Spleen (tissue), 11 donors: ENCODE measurements at regions not wholly inside any gene's neighbourhood (a gene's known extent, or its start where the extent isn't known, plus 50 kb on each side); places are given as distances from the start of the nearest gene placed in this dataset.

ENCODE experiments used
- DNase-seq: peaks from one replicate; pipeline ENCODE4 v3.0.0-alpha.2; 2020
- H3K27ac ChIP-seq, 8 donors: fragments of 200-600 bp; sonication (generic) in 7 of 8; 1 replicate in 4 of 8; 2 replicates in 4 of 8; pipeline versions ENCODE4 v1.5.0 to v1.8.0; 2016 to 2021; ENCODE audit warnings: inconsistent platforms in 4 of 8, mild to moderate bottlenecking in 4 of 8, moderate library complexity in 1 of 8
- H3K27me3 ChIP-seq, 7 donors: fragments of 200-600 bp; sonication (generic) in 6 of 7; replicated peaks in 1 of 7; 1 replicate in 4 of 7; 2 replicates in 3 of 7; pipeline versions ENCODE4 v1.5.0 to v1.8.0; 2016 to 2021; ENCODE audit warnings: inconsistent platforms in 3 of 7, mild to moderate bottlenecking in 1 of 7
- H3K36me3 ChIP-seq, 6 donors: fragments of 200-600 bp; sonication (generic) in 5 of 6; 1 replicate in 4 of 6; 2 replicates in 2 of 6; pipeline versions ENCODE4 v1.5.0 to v1.8.0; 2016 to 2021; ENCODE audit warnings: inconsistent platforms in 2 of 6
- H3K4me1 ChIP-seq, 6 donors: fragments of 200-600 bp; sonication (generic) in 5 of 6; 1 replicate in 3 of 6; 2 replicates in 3 of 6; pipeline versions ENCODE4 v1.5.0 to v1.8.0; 2016 to 2021; ENCODE audit warnings: inconsistent platforms in 3 of 6
- H3K4me3 ChIP-seq, 8 donors: fragments of 200-600 bp; sonication (generic) in 7 of 8; 1 replicate in 4 of 8; 2 replicates in 4 of 8; pipeline versions ENCODE4 v1.5.0 to v1.8.0; 2016 to 2021; ENCODE audit warnings: inconsistent platforms in 4 of 8, mild to moderate bottlenecking in 4 of 8, moderate library complexity in 2 of 8
- H3K9me3 ChIP-seq, 8 donors: fragments of 200-600 bp; sonication (generic) in 7 of 8; 1 replicate in 4 of 8; 2 replicates in 4 of 8; pipeline versions ENCODE4 v1.5.0 to v1.8.0; 2016 to 2021; ENCODE audit warnings: inconsistent platforms in 4 of 8
- CTCF ChIP-seq, 11 experiments: fragments of 200-600 bp in 7 of 11; fragments of 450-650 bp in 4 of 11; sonication (generic) in 4 of 11; IDR thresholded peaks in 8 of 11; conservative IDR thresholded peaks in 3 of 11; 1 replicate in 7 of 11; 2 replicates in 4 of 11; pipeline versions ENCODE4 v1.4.0 to v1.8.0; 2016 to 2021; ENCODE audit warnings: antibody characterized with exemption in 11 of 11, inconsistent platforms in 4 of 11, mild to moderate bottlenecking in 1 of 11
- POLR2A ChIP-seq, 3 donors: fragments of 450-650 bp; IDR thresholded peaks; one replicate each; pipeline ENCODE4 v1.5.1; 2017; ENCODE audit warnings: antibody characterized with exemption in 3 of 3, mild to moderate bottlenecking in 1 of 3
- POLR2AphosphoS5 ChIP-seq, 3 donors: sonication (generic); formaldehyde crosslinking; IDR thresholded peaks; one replicate each; pipeline ENCODE4 v1.5.1; 2017; ENCODE audit warnings: antibody characterized with exemption in 3 of 3
- WGBS, 5 donors: extraction: QIAGEN DNeasy Blood & Tissue Kit in 3 of 5; methylation state at CpG; one replicate each; pipeline versions ENCODE4 v1.1.5 to v1.1.7; 2013 to 2018; 5-methylcytosine and 5-hydroxymethylcytosine counted together
- intact Hi-C: fragments of 100-400 bp; cut with DNase I; formaldehyde crosslinking; loops from one replicate; pipeline ENCODE4 v1.15.0; 2023; ENCODE audit warnings: low total_unique reads
- donor health status: healthy with polysubstance abuse.
- donor health status: DM: no; HTN: no; CAD: no; lungs with moderate emphysema.
- donor health status: DM: no; HTN: no; CAD: no.
- donor health status: Bipolar disorder and iron deficiency.
- donor health status: healthy.
- donor health status: DM: no; HTN: no; CAD: no.
- donor health status: DM: yes; HTN: yes; CAD: no.

GRCh38 chr11:128330203-128330602 is 257.2 kb downstream of the ETS1 start:
- 65 to 82% (median 77%) methylated on average over 2 of the region's 2 CpGs for WGBS, 5 donors
- intact Hi-C loops: no loop called here
- Histone ChIP-seq H3K4me3 (no peak overlapping the region), H3K9me3 (no peaks in the 10 kb centered on the region), H3K27me3 (no peaks in the 10 kb centered on the region), H3K36me3 (no peaks in the 10 kb centered on the region), H3K27ac (peak overlapping the region; percentile 37 to 87 (median 79)), H3K4me1 (peaks cover 21 to 69% (median 40%) of the 10 kb centered on the region in 6 donors)
- peak; percentile 77 for DNase-seq
- TF ChIP-seq POLR2AphosphoS5 (IDR thresholded peaks at IDR 0.05) (peak in 2 of 3 donors; percentile 78 to 86), CTCF (IDR thresholded peaks at IDR 0.05 in 8 of 11, conservative IDR thresholded peaks at IDR 0.05 in 3 of 11) (no peak), POLR2A (IDR thresholded peaks at IDR 0.05) (no peak)

GRCh38 chr11:128328955-128329551 is 258.3 kb downstream of the ETS1 start:
- TF ChIP-seq POLR2AphosphoS5 (IDR thresholded peaks at IDR 0.05) (peak in 2 of 3 donors; percentile 69 to 79), CTCF (IDR thresholded peaks at IDR 0.05 in 8 of 11, conservative IDR thresholded peaks at IDR 0.05 in 3 of 11) (no peak)
- Histone ChIP-seq H3K36me3 (no peaks in the 10 kb centered on the region), H3K27ac (peak overlapping the region; percentile 37 to 87 (median 79)), H3K4me3 (no peak overlapping the region), H3K27me3 (no peaks in the 10 kb centered on the region), H3K9me3 (no peaks in the 10 kb centered on the region), H3K4me1 (peaks cover 21 to 74% (median 41%) of the 10 kb centered on the region in 6 donors)
- intact Hi-C loops: no loop called here
- peak; percentile 82 for DNase-seq
- 31 to 42% (median 38%) methylated on average over 9 of the region's 9 CpGs for WGBS, 5 donors

DNA sequence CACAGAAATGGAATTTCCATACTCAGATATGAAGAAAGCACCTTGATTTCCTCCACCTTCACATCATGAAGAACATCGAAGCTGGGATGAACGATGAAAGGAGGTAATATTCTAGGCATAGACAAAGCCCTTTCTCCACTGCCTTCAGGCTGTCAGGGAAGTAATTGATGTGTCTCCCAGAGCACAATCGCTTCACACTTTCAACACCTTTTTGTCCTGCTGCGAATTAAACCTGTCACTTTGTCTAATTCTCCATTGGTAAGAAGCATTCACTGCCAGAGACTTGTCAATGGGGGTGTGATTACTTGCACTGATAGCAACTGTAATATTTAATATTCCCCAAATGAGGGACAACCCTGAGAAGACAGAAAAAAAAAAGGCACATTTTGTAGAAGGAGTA is 260.1 kb downstream of the ETS1 start:
- Histone ChIP-seq H3K27ac (peak overlapping the region in 7 of 8 donors; percentile 32 to 87 (median 79)), H3K36me3 (no peaks in the 10 kb centered on the region), H3K27me3 (no peaks in the 10 kb centered on the region), H3K4me1 (peaks cover 21 to 91% (median 58%) of the 10 kb centered on the region in 6 donors), H3K4me3 (no peak overlapping the region), H3K9me3 (no peaks in the 10 kb centered on the region)
- no peak for DNase-seq
- intact Hi-C loops: no loop called here
- no peak for TF ChIP-seq POLR2A (IDR thresholded peaks at IDR 0.05)
- no peak for TF ChIP-seq CTCF (IDR thresholded peaks at IDR 0.05 in 8 of 11, conservative IDR thresholded peaks at IDR 0.05 in 3 of 11)
- no peak for TF ChIP-seq POLR2AphosphoS5 (IDR thresholded peaks at IDR 0.05)
- WGBS, 5 donors: 89 to 93% (median 92%) methylated on average over 4 of the region's 4 CpGs

DNA sequence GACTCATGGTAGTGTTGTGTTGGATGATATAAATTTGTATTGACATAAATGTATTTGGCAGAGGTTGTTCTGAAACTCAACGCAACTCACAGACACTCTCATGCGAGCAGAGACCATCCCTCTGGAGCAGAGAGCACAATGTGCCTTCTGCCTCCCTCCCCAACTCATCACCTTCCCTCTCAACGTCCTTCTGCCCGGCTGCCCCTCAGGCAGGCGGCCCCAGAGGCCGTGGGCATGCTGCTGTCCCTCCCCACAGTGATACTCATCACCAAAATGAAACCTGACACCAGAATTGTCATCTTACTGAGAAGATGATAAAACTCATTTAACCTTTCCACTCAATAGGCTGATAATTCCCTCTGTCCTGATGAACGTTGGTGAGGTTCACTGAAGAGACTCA is 260.6 kb downstream of the ETS1 start:
- DNase-seq: no peak

More for the DNA sequence above, 260.6 kb downstream of the ETS1 start:
- H3K36me3 ChIP-seq: no peaks in the 10 kb centered on the region
- no peak for TF ChIP-seq POLR2A (IDR thresholded peaks at IDR 0.05)
- no peak for TF ChIP-seq POLR2AphosphoS5 (IDR thresholded peaks at IDR 0.05)
- no peak for TF ChIP-seq CTCF (IDR thresholded peaks at IDR 0.05 in 8 of 11, conservative IDR thresholded peaks at IDR 0.05 in 3 of 11)
- peak overlapping the region in 7 of 8 donors; percentile 32 to 87 (median 79) for H3K27ac ChIP-seq
- 78 to 90% (median 84%) methylated on average over 7 of the region's 7 CpGs for WGBS, 5 donors
- H3K4me3 ChIP-seq: no peak overlapping the region
- H3K9me3 ChIP-seq: no peaks in the 10 kb centered on the region
- peaks cover 21 to 94% (median 57%) of the 10 kb centered on the region in 6 donors for H3K4me1 ChIP-seq
- H3K27me3 ChIP-seq: no peaks in the 10 kb centered on the region
- intact Hi-C loops: no loop called here
